ENCODE measurements at regions not wholly inside any gene's neighbourhood (a gene's known extent, or its start where the extent isn't known, plus 50 kb on each side); places are given as distances from the start of the nearest gene placed in this dataset.

GRCh38 chr5:25991639-25992038 is 1046.7 kb downstream of the CDH9 start:
- Histone ChIP-seq H2AFZ (ENCODE audit: low read depth) (no peak overlapping the region), H3K36me3 (ENCODE audit: insufficient read depth) (no peaks in the 10 kb centered on the region), H3K27ac (no peak overlapping the region), H4K20me1 (ENCODE audit: insufficient read depth) (no peaks in the 10 kb centered on the region), H3K9ac (no peak overlapping the region), H3K4me1 (ENCODE audit: low read depth, poor library complexity, severe bottlenecking) (no peaks in the 10 kb centered on the region), H3K27me3 (ENCODE audit: insufficient read depth, low read depth) (no peaks in the 10 kb centered on the region), H3K4me3 (IDR thresholded peaks at IDR 0.05; ENCODE audit: insufficient read depth, low read depth, low read length) (no peak overlapping the region), H3K79me2 (ENCODE audit: insufficient read depth, low read depth) (no peaks in the 10 kb centered on the region), H3K4me2 (no peak overlapping the region)
- TF ChIP-seq, protein P1, sequence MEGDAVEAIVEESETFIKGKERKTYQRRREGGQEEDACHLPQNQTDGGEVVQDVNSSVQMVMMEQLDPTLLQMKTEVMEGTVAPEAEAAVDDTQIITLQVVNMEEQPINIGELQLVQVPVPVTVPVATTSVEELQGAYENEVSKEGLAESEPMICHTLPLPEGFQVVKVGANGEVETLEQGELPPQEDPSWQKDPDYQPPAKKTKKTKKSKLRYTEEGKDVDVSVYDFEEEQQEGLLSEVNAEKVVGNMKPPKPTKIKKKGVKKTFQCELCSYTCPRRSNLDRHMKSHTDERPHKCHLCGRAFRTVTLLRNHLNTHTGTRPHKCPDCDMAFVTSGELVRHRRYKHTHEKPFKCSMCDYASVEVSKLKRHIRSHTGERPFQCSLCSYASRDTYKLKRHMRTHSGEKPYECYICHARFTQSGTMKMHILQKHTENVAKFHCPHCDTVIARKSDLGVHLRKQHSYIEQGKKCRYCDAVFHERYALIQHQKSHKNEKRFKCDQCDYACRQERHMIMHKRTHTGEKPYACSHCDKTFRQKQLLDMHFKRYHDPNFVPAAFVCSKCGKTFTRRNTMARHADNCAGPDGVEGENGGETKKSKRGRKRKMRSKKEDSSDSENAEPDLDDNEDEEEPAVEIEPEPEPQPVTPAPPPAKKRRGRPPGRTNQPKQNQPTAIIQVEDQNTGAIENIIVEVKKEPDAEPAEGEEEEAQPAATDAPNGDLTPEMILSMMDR (conservative IDR thresholded peaks at IDR 0.05; ENCODE audit: low read depth, low read length): no peak

- H3K79me2 ChIP-seq (ENCODE audit: insufficient read depth, low read depth): no peaks in the 10 kb centered on the region
- TF ChIP-seq, protein P1 (conservative IDR thresholded peaks at IDR 0.05; ENCODE audit: low read depth, low read length): no peak
- H3K4me2 ChIP-seq: no peak overlapping the region
- no peak overlapping the region for H3K4me3 ChIP-seq (IDR thresholded peaks at IDR 0.05; ENCODE audit: insufficient read depth, low read depth, low read length)
- H3K9ac ChIP-seq: no peak overlapping the region
- no peak overlapping the region for H3K27ac ChIP-seq
- H3K36me3 ChIP-seq (ENCODE audit: insufficient read depth): no peaks in the 10 kb centered on the region
- no peaks in the 10 kb centered on the region for H4K20me1 ChIP-seq (ENCODE audit: insufficient read depth)
- no peaks in the 10 kb centered on the region for H3K4me1 ChIP-seq (ENCODE audit: low read depth, poor library complexity, severe bottlenecking)
- H2AFZ ChIP-seq (ENCODE audit: low read depth): no peak overlapping the region
- H3K27me3 ChIP-seq (ENCODE audit: insufficient read depth, low read depth): no peaks in the 10 kb centered on the region
Measured at GRCh38 chr5:25990771-25991170, 1047.6 kb downstream of the CDH9 start.

DNA sequence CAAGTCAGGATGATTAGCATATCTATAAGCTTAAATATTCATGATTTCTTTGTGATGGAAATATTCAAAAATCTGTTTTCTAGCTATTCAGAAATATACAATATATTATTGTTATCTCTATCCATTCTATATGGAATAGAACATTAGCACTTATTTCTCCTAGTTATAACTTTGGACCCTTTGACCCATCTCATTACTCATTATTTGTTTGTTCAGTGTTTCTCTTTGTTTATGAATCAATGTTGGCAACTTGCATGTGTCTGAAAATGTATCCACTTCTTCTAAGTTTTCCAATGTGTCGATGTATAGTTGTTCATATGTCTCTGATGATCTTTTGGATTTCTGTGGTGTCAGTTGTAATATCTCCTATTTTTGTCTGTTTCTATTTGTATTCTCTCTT is 1059.3 kb downstream of the CDH9 start:
- H3K4me2 ChIP-seq: no peak overlapping the region
- no peak overlapping the region for H3K9ac ChIP-seq
- no peak overlapping the region for H3K27ac ChIP-seq
- TF ChIP-seq, protein P1 (conservative IDR thresholded peaks at IDR 0.05; ENCODE audit: low read depth, low read length): no peak
- no peaks in the 10 kb centered on the region for H3K36me3 ChIP-seq (ENCODE audit: insufficient read depth)
- H3K27me3 ChIP-seq (ENCODE audit: insufficient read depth, low read depth): no peaks in the 10 kb centered on the region
- no peak overlapping the region for H3K4me3 ChIP-seq (IDR thresholded peaks at IDR 0.05; ENCODE audit: insufficient read depth, low read depth, low read length)
- no peaks in the 10 kb centered on the region for H3K79me2 ChIP-seq (ENCODE audit: insufficient read depth, low read depth)
- no peak overlapping the region for H2AFZ ChIP-seq (ENCODE audit: low read depth)
- H3K4me1 ChIP-seq (ENCODE audit: low read depth, poor library complexity, severe bottlenecking): no peaks in the 10 kb centered on the region
- no peaks in the 10 kb centered on the region for H4K20me1 ChIP-seq (ENCODE audit: insufficient read depth)

DNA sequence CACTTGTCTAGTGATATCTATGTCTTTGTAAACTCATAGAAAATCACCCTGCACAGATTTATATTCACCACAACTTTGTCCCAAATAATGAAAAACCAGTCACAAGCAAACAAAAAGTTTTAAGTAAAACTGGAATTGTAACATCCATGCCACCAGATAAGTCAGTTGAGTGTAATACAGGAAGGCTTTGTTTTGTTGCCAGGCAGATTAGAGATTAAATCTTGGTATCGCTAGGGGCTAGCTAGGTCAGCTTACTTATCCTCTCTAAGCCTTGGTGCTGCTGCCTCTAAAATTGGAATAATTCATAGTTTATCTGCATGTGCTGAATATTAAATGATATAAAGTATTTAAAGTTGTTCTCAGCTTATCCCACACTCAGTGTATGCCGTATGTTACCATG is 1062.5 kb downstream of the CDH9 start:
- Histone ChIP-seq H3K9ac (no peak overlapping the region), H3K4me1 (ENCODE audit: low read depth, poor library complexity, severe bottlenecking) (no peaks in the 10 kb centered on the region), H2AFZ (ENCODE audit: low read depth) (no peak overlapping the region), H3K27me3 (ENCODE audit: insufficient read depth, low read depth) (no peaks in the 10 kb centered on the region), H3K36me3 (ENCODE audit: insufficient read depth) (no peaks in the 10 kb centered on the region), H3K4me3 (IDR thresholded peaks at IDR 0.05; ENCODE audit: insufficient read depth, low read depth, low read length) (no peak overlapping the region), H3K4me2 (no peak overlapping the region), H3K79me2 (ENCODE audit: insufficient read depth, low read depth) (no peaks in the 10 kb centered on the region), H3K27ac (no peak overlapping the region), H4K20me1 (ENCODE audit: insufficient read depth) (no peaks in the 10 kb centered on the region)
- TF ChIP-seq, protein P1 (conservative IDR thresholded peaks at IDR 0.05; ENCODE audit: low read depth, low read length): no peak
